ENCODE measurements at regions not wholly inside any gene's neighbourhood (a gene's known extent, or its start where the extent isn't known, plus 50 kb on each side); places are given as distances from the start of the nearest gene placed in this dataset.

- H2BK20ac ChIP-seq (ENCODE audit: low read depth, low read length), result peak overlapping the region; percentile 58
- H3K27ac ChIP-seq (ENCODE audit: insufficient read depth, low read length), result peak overlapping the region; percentile 87; the same call in 1 of the 2 replicates
- peak overlapping the region; percentile 84 for H2BK120ac ChIP-seq (ENCODE audit: low read depth, low read length)
- H3K4me1 ChIP-seq (ENCODE audit: control insufficient read depth, insufficient read depth, low read length), result peaks cover 7% of the 10 kb centered on the region
- H2BK5ac ChIP-seq (ENCODE audit: low read depth, low read length, poor library complexity, severe bottlenecking), result peak overlapping the region; percentile 46
- no peaks in the 10 kb centered on the region for H3K9me1 ChIP-seq (ENCODE audit: insufficient read depth, low read length)
- CTCF ChIA-PET, result interaction anchor here (1.0 to 1.2 kb wide), 2 partner anchors 27 to 43 kb away, joined by 5 read pairs; no protein-coding TSS in a partner anchor
- no peak overlapping the region; the same call in 1 of the 2 replicates for H4K5ac ChIP-seq (ENCODE audit: low read depth, low read length)
- H3K79me1 ChIP-seq (ENCODE audit: low read depth in 1 of 2, low read length in 2 of 2), result no peaks in the 10 kb centered on the region
- DNase-seq, result no peak
- H3K9ac ChIP-seq (ENCODE audit: low read depth, low read length), result no peak overlapping the region
- peak overlapping the region; percentile 20; the same call in 1 of the 2 replicates for H4K91ac ChIP-seq (ENCODE audit: insufficient read depth, low read depth, low read length)
- peak; percentile 40; the same call in 1 of the 2 replicates for ATAC-seq (ENCODE audit: low read depth)
- no peaks in the 10 kb centered on the region for H3K27me3 ChIP-seq (ENCODE audit: control insufficient read depth, insufficient read depth, low read length)
- H3K36me3 ChIP-seq (ENCODE audit: control insufficient read depth, insufficient read depth, low read length), result no peaks in the 10 kb centered on the region
- H3K23ac ChIP-seq (ENCODE audit: low read depth, low read length), result 0 out of 2 replicates have a peak overlapping the region, but pooled peaks have one; percentile 17
- H2AK5ac ChIP-seq (ENCODE audit: low read depth, low read length), result peak overlapping the region; percentile 43; the same call in 1 of the 2 replicates
- no peaks in the 10 kb centered on the region for H3K9me3 ChIP-seq (ENCODE audit: control insufficient read depth, insufficient read depth, low read length)
- H2BK15ac ChIP-seq (ENCODE audit: low read depth, low read length), result peak overlapping the region; percentile 53; the same call in 1 of the 3 replicates
- intact Hi-C loops (cut with micrococcal nuclease), result no loop called here
- TF ChIP-seq RFX5 (IDR thresholded peaks at IDR 0.05; ENCODE audit: low read depth, low read length) (no peak), POLR2A (IDR thresholded peaks at IDR 0.05; ENCODE audit: low read depth, low read length) (no peak), FOS (IDR thresholded peaks at IDR 0.05; ENCODE audit: low read depth, low read length) (no peak), MXI1 (IDR thresholded peaks at IDR 0.05; ENCODE audit: borderline replicate concordance, low read depth, low read length) (no peak)
- WGBS, 2 experiments (ENCODE audit: extremely low coverage in 2 of 2, insufficient read length in 1 of 2), result no CpG with 5 or more reads among the region's 2 CpGs
- no peak overlapping the region for H2AK9ac ChIP-seq (replicated peaks; ENCODE audit: low read depth, low read length, poor library complexity)
- BruUV-seq (replicated peaks), result no TSS peak
- H3K4me2 ChIP-seq (ENCODE audit: low read depth, low read length), result no peak overlapping the region
- H3K18ac ChIP-seq (ENCODE audit: low read depth, low read length), result peak overlapping the region; percentile 62
- POLR2A ChIA-PET (ENCODE audit: unreplicated experiment), result no interaction called here
- in situ Hi-C loops (cut with MboI; ENCODE audit: low sequenced_read_pairs), result loop anchor here (5.0 to 10.0 kb wide), 2 partner anchors 119 to 357 kb away; no protein-coding TSS in a partner anchor
- no peaks in the 10 kb centered on the region for H4K20me1 ChIP-seq (ENCODE audit: insufficient read depth, low read length)
- no peak overlapping the region for H3K4me3 ChIP-seq (ENCODE audit: insufficient read depth, low read depth, low read length)
- H3K4ac ChIP-seq (ENCODE audit: low read depth, low read length), result peak overlapping the region; percentile 52; the same call in 1 of the 2 replicates
- peak overlapping the region; percentile 20 for H3K14ac ChIP-seq (replicated peaks; ENCODE audit: low read depth, low read length)
- H3K56ac ChIP-seq (ENCODE audit: extremely low read depth, insufficient read depth, low read length), result no peak overlapping the region
- peak overlapping the region in 1 of 2 experiments; percentile 51; a peak in 1 of 4 replicates for H4K8ac ChIP-seq (ENCODE audit: low read depth in 2 of 2, low read length in 2 of 2)
- no peak overlapping the region for H2AFZ ChIP-seq (replicated peaks; ENCODE audit: low read length, poor library complexity)
- dilution Hi-C loops (cut with HindIII; ENCODE audit: low sequenced_read_pairs, unreplicated experiment), result no loop called here
These were observed 261.0 kb downstream of the HRH4 start for GRCh38 chr18:24721388-24721787.
